ENCODE measurements at regions not wholly inside any gene's neighbourhood (a gene's known extent, or its start where the extent isn't known, plus 50 kb on each side); places are given as distances from the start of the nearest gene placed in this dataset.

- no peak for DNase-seq
These were observed 225.0 kb upstream of the PROK2 start for GRCh38 chr3:72009851-72010443.

GRCh38 chr3:72008226-72008996 is 223.5 kb upstream of the PROK2 start:
- DNase-seq = no peak

GRCh38 chr3:72006631-72007556 is 221.9 kb upstream of the PROK2 start:
- DNase-seq = no peak

- no peak for DNase-seq
These were observed 219.9 kb upstream of the PROK2 start for GRCh38 chr3:72004749-72005292.

GRCh38 chr3:72003936-72004335 is 219.0 kb upstream of the PROK2 start:
- no peak for DNase-seq

- no peak for DNase-seq
These were observed 216.8 kb upstream of the PROK2 start for GRCh38 chr3:72001758-72002157.

GRCh38 chr3:71998995-71999673 is 214.2 kb upstream of the PROK2 start:
- no peak for DNase-seq

GRCh38 chr3:71997066-71997653 is 212.2 kb upstream of the PROK2 start:
- DNase-seq = no peak

GRCh38 chr3:71994906-71995305 is 210.0 kb upstream of the PROK2 start:
- DNase-seq = no peak

GRCh38 chr3:71994203-71994602 is 209.3 kb upstream of the PROK2 start:
- DNase-seq = no peak

GRCh38 chr3:71991681-71992080 is 206.7 kb upstream of the PROK2 start:
- DNase-seq = no peak

GRCh38 chr3:71991046-71991445 is 206.1 kb upstream of the PROK2 start:
- peak; percentile 5 for DNase-seq

- no peak for DNase-seq
These were observed 205.6 kb upstream of the PROK2 start for GRCh38 chr3:71990545-71990944.

- no peak for DNase-seq
These were observed 204.2 kb upstream of the PROK2 start for GRCh38 chr3:71989165-71989564.

- DNase-seq = peak; percentile 88
These were observed 202.9 kb upstream of the PROK2 start for GRCh38 chr3:71987828-71988227.

- peak; percentile 47 for DNase-seq
These were observed 202.3 kb upstream of the PROK2 start for GRCh38 chr3:71987089-71987735.

- DNase-seq = no peak
These were observed 201.7 kb upstream of the PROK2 start for GRCh38 chr3:71986606-71987005.

GRCh38 chr3:71984843-71985613 is 200.1 kb upstream of the PROK2 start:
- peak; percentile 3 for DNase-seq

GRCh38 chr3:71983694-71984093 is 198.7 kb upstream of the PROK2 start:
- DNase-seq = no peak

GRCh38 chr3:71982506-71983258 is 197.7 kb upstream of the PROK2 start:
- DNase-seq = peak; percentile 27

All from dermis blood vessel endothelial cell (primary cell).